ENCODE measurements at regions not wholly inside any gene's neighbourhood (a gene's known extent, or its start where the extent isn't known, plus 50 kb on each side); places are given as distances from the start of the nearest gene placed in this dataset.

GRCh38 chr20:56988446-56988845 is 278.0 kb downstream of the BMP7 start:
- TF ChIP-seq CTCF (IDR thresholded peaks at IDR 0.05; ENCODE audit: poor library complexity, severe bottlenecking): no peak
- no peak for TF ChIP-seq POLR2AphosphoS5 (IDR thresholded peaks at IDR 0.05)
- no peak for TF ChIP-seq EZH2 (IDR thresholded peaks at IDR 0.05; ENCODE audit: borderline replicate concordance, insufficient read depth, low read length, poor library complexity, severe bottlenecking)
